ENCODE measurements at regions not wholly inside any gene's neighbourhood (a gene's known extent, or its start where the extent isn't known, plus 50 kb on each side); places are given as distances from the start of the nearest gene placed in this dataset.
"Not testable (repeated sequence)": the region's sequence is repeated elsewhere in the genome, so short reads cannot be mapped to it uniquely, and the experiment has no call there.

GRCh38 chr14:45819107-45819506, 566.1 kb upstream of the MIS18BP1 start:
- no peak for DNase-seq

DNA sequence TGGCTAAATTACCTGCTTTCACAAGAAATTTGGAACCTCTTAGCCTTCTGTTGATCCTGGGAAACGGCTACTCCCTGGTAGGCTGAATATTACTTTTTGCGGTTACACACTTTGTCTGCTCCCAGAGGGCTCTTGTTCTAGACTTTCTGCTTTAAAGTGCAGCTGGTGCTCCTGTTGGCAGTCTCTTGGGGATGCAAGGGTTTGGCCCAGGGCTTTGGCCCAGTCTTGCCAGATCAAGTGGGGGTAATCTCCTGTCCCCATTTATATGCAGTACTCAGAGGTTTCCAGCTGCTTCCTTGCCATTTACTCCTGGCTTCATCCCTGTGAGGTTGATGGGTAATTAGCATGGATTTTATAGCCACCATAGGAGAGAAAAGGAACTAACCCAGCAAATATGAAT, 558.2 kb upstream of the MIS18BP1 start:
- DNase-seq = no peak

DNA sequence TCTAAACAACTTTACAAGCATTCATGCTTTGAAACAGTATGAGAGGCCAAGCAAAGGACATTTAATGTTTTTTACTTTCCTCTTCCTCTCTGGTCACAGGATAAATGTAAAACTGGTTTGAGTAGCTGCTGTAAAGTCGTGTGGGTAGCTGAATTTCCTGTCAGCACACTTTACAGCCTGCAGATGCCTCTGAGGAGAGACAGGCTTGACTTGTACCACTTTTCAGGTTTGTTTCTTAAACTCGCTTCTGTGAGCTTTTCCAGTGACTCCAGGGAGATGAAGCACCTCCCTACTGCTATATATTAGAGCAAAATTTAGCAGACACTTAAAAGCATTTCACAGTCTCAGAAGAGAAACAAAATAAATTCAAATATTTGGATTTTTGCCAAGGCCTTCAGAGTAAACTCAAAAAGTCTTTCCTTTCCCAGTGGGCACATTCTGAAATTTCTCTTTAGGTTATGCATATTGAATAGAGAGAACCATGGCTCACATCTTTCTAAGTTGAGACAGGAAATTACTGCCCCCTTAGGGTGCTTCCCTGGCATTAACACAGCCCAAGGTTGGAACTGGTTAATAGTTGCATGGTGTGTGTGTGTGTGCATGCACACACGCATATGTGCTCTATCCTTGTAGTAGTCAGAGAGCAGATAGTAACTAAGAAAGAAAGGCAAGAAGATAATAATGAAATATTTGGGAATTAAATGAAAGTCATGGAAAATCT, 557.3 kb upstream of the MIS18BP1 start:
- no peak for DNase-seq

- no peak for DNase-seq
Observed at GRCh38 chr14:45807178-45807899, 554.3 kb upstream of the MIS18BP1 start.

- no peak for DNase-seq
Observed at GRCh38 chr14:45799511-45799910, 546.5 kb upstream of the MIS18BP1 start.

DNA sequence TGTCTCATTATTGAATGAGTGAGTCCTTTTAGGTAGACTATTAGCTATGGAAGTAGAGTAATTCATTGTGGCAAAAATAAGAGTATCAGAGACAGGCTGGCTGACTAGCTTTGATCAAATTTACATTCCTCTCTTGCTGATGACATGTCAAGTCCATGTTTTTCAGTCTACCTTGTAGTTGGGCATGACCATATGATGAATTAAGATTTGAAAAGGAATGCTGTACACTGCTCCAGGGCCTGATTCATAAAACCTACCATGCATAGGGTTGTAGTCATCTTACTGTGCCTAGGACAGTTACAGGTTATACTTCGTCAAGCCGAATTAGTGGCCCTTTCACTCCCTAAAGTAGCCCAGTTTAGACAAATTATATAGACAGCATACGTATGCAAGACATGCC, 545.7 kb upstream of the MIS18BP1 start:
- DNase-seq = no peak

DNA sequence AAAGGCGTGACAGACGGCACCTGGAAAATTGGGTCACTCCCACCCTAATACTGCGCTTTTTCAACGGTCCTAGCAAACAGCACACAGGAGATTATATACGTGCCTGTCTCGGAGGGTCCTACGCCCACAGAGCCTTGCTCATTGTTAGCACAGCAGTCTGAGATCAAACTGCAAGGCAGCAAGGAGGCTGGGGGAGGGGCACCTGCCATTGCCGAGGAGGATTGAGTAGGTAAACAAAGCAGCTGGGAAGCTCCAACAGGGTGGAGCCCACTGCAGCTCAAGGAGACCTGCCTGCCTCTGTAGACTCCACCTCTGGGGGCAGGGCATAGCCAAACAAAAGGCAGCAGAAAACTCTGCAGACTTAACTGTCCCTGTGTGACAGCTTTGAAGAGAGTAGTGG, 543.0 kb upstream of the MIS18BP1 start:
- not testable (repeated sequence) for DNase-seq

- no peak for DNase-seq
Observed at GRCh38 chr14:45793081-45793480, 540.1 kb upstream of the MIS18BP1 start.

DNA sequence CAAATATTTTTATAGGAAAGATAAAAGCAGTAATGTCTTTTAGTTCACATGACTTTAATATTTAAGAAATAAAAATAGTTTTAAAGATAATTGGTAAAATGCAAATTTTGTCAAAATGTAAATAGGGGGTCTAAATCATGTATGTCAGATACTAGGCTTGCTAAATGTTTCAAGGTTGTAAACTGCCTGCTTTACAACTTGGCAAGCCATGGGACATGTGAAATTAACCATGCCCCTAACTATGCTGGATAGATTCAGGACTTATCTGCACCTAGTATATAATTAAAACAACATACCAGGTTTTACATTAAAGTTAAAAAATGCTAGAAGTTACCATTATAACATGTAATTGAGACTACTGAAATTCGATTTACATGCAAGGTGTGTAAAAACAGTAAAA, 537.3 kb upstream of the MIS18BP1 start:
- DNase-seq = no peak

- DNase-seq = no peak
Observed at GRCh38 chr14:45787167-45787566, 534.2 kb upstream of the MIS18BP1 start.

DNA sequence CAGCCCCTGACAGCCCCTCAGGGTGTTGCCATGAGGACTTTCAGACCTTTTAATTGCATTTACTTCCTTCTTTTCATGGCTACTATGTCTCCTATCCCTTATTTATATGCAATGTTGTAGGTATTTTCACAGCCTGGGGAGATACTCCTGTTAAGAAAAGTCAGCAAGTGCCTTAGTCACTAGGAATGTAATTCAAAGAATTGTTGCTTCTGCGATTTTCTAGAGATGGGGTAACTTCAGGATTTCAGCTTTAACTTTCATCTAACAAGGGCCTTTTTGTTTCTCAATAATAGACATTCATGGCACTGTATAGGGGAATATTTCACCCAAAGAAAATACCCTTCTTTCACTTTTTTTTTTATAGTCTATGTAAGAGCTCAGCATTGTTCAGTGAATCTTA, 533.3 kb upstream of the MIS18BP1 start:
- DNase-seq = no peak

GRCh38 chr14:45785240-45785639, 532.2 kb upstream of the MIS18BP1 start:
- no peak for DNase-seq

DNA sequence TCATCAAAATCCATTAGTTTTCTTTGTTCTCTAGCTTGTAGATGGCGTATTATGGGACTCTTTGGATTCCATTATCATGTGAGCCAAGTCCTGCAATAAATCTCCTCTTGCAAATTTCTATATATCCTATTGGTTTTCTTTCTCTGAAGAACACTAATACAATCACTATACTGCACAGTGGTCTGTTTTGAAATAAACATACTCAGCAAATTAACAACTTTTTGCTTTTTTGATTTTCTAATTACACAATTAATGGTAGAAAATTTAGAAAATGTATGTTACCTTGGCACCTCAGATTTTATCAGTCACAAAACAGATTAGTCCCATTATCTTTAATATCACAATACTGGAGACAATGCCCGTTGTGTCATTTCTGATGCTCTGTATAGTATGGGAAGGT, 513.2 kb upstream of the MIS18BP1 start:
- DNase-seq = no peak

DNA sequence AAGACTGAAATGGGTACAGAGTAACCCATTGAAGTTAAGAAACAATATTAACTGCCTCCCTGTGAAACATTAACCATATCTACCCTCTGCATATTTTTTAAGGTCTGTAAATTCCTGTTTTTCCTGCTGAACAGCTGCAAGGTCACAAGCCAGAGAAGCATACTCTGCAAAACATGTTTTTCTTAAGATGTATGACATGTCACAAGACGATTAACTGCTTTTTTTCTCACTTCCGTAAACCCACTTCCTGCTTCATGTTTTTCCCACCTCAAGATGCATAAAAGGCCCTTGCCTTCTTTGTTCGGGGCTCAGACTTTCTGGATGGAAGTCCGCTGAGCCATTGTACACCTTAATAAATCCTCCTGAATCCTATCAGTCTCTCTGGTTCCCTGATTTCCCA, 504.7 kb upstream of the MIS18BP1 start:
- no peak for DNase-seq

GRCh38 chr14:45756412-45756811, 503.4 kb upstream of the MIS18BP1 start:
- not testable (repeated sequence) for DNase-seq

DNA sequence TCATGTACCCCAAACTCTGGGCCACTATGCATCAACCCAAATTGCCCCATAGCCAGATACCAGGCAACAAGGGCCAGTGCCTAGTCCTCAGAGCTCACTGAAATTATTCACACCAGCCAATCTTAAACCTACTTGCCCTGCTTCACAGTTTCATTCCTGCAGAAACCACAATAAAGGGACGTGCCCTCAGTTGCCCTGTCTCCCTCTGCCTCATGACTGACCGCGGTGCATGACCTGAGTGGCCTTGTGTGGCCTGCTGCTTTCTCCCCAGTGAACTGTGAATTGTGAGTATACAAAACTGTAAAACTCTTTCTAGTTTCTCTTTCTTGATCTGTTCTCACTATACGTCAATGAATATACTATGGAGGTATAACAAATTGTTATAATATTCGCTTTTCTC, 490.9 kb upstream of the MIS18BP1 start:
- DNase-seq = no peak

DNA sequence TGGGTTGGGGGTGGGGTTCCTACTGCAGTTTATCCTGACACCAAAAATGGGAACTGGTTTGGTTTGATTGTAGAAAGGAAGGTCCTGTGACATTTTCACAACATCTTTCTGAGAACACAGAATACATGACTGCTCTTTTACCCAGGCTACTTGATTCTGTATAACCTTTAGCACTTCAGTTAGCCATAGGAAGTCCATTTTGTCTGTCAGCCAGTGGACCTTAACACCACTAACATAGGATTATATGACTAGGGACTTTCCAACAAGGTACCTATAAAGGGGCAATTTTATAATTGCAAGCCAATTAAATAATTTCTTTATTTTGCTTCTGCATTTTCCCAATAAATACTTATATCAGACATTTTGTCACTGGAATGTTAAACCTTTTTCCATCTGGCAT, 489.2 kb upstream of the MIS18BP1 start:
- no peak for DNase-seq

GRCh38 chr14:45728434-45729225, 475.6 kb upstream of the MIS18BP1 start:
- no peak for DNase-seq

- no peak for DNase-seq
Observed at GRCh38 chr14:45727133-45727532, 474.1 kb upstream of the MIS18BP1 start.

- DNase-seq = no peak
Observed at GRCh38 chr14:45721472-45721871, 468.5 kb upstream of the MIS18BP1 start.

GRCh38 chr14:45716572-45716971, 463.6 kb upstream of the MIS18BP1 start:
- DNase-seq = no peak

DNA sequence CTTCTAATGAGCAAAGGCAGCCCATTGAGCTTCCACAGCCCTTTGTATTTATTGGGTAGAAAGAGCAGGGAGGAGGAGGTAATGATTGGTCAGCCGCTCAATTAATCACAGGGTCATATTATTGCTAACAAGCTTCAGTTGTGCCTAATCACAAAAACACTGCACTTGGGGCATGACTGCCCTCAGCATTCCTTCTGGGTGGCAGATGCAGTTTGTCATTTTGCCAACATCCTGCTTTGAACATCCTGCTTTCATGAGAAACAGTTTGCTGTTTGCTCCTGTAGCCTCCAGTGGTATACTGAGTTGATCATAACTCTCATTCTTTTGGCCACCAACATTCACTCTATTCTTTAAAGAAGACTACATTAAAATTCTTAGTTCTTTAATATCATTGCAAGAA, 462.9 kb upstream of the MIS18BP1 start:
- DNase-seq = no peak

GRCh38 chr14:45709541-45709940, 456.5 kb upstream of the MIS18BP1 start:
- DNase-seq = no peak

All from inflammatory macrophage treated with lipopolysaccharide for 1 hour (primary cell).